Left lung (tissue), 4 donors: ENCODE measurements at regions not wholly inside any gene's neighbourhood (a gene's known extent, or its start where the extent isn't known, plus 50 kb on each side); places are given as distances from the start of the nearest gene placed in this dataset.
A peak's percentile ranks its signal among the peaks of the same experiment; 100 is the strongest.
"Not testable (repeated sequence)": the region's sequence is repeated elsewhere in the genome, so short reads cannot be mapped to it uniquely, and the experiment has no call there.

Experiments used
- ATAC-seq: fragments of 200-7000 bp; cut with Tn5 transposase; one replicate; pipeline ENCODE4 v1.9.1; 2020; ENCODE audit warnings: moderate library complexity
- DNase-seq, 4 donors: peaks; one replicate each; pipeline ENCODE4 v3.0.0-alpha.2; 2013 to 2020
- H3K27ac ChIP-seq, 2 donors: fragments of 200-600 bp; sonication (generic) in 1 of 2; one replicate each; pipeline versions ENCODE4 v1.5.0 to v1.8.0; 2020 to 2021
- H3K27me3 ChIP-seq, 2 donors: fragments of 200-600 bp; sonication (generic) in 1 of 2; one replicate each; pipeline versions ENCODE4 v1.5.0 to v1.8.0; 2020 to 2021
- H3K36me3 ChIP-seq, 2 donors: fragments of 200-600 bp; sonication (generic) in 1 of 2; one replicate each; pipeline versions ENCODE4 v1.5.0 to v1.8.0; 2020 to 2021
- H3K4me1 ChIP-seq, 2 donors: fragments of 200-600 bp; one replicate each; pipeline ENCODE4 v1.8.0; 2021
- H3K4me3 ChIP-seq, 2 donors: fragments of 200-600 bp; sonication (generic) in 1 of 2; one replicate each; pipeline versions ENCODE4 v1.5.0 to v1.8.0; 2020 to 2021; ENCODE audit warnings: mild to moderate bottlenecking in 1 of 2
- H3K9me3 ChIP-seq, 2 donors: fragments of 200-600 bp; sonication (generic) in 1 of 2; one replicate each; pipeline versions ENCODE4 v1.5.0 to v1.8.0; 2020 to 2021
- CTCF ChIP-seq, 2 donors: fragments of 200-600 bp; sonication (generic) in 1 of 2; IDR thresholded peaks; one replicate each; pipeline versions ENCODE4 v1.5.0 to v1.8.0; 2021; ENCODE audit warnings: antibody characterized with exemption in 2 of 2
- intact Hi-C, 2 donors: fragments of 100-400 bp; cut with DNase I; formaldehyde crosslinking; loops; one replicate each; pipeline versions ENCODE4 v1.11.2 to v1.14.2; 2022
- donor health status: DM: no; HTN: yes; CAD: no.
- donor health status: DM: no; HTN: no; CAD: no.

- Histone ChIP-seq H3K4me3 (no peak overlapping the region), H3K4me1 (no peaks in the 10 kb centered on the region), H3K36me3 (no peaks in the 10 kb centered on the region), H3K27me3 (no peaks in the 10 kb centered on the region), H3K9me3 (peaks cover 0 to 15% of the 10 kb centered on the region in 2 donors), H3K27ac (no peak overlapping the region)
- DNase-seq (no peak), ATAC-seq (no peak)
- intact Hi-C loops: no loop called here
- TF ChIP-seq CTCF (IDR thresholded peaks at IDR 0.05): no peak
Observed at GRCh38 chr11:23644443-23644842, 784.2 kb upstream of the CCDC179 start.

- H3K27ac ChIP-seq, H3K27me3 ChIP-seq, ATAC-seq, intact Hi-C loops, H3K4me3 ChIP-seq, H3K4me1 ChIP-seq, H3K36me3 ChIP-seq: not testable (repeated sequence)
- DNase-seq: peak in 1 of 4 donors; percentile 27
- H3K9me3 ChIP-seq: peaks cover 0 to 26% of the 10 kb centered on the region in 2 donors
Observed at GRCh38 chr11:23652336-23652735, 792.1 kb upstream of the CCDC179 start.

GRCh38 chr11:23653071-23653675 lies 792.9 kb upstream of the CCDC179 start:
- no peak overlapping the region for H3K4me3 ChIP-seq
- ATAC-seq (no peak), DNase-seq (peak in 1 of 4 donors; percentile 61)
- no peak for TF ChIP-seq CTCF (IDR thresholded peaks at IDR 0.05)
- H3K9me3 ChIP-seq: peaks cover 0 to 23% of the 10 kb centered on the region in 2 donors
- no peak overlapping the region for H3K27ac ChIP-seq
- H3K4me1 ChIP-seq: no peaks in the 10 kb centered on the region
- intact Hi-C loops: no loop called here
- no peaks in the 10 kb centered on the region for H3K36me3 ChIP-seq
- no peaks in the 10 kb centered on the region for H3K27me3 ChIP-seq

GRCh38 chr11:23668324-23668723 lies 808.0 kb upstream of the CCDC179 start:
- ATAC-seq: no peak
- Histone ChIP-seq H3K4me3 (no peak overlapping the region), H3K27me3 (no peaks in the 10 kb centered on the region), H3K36me3 (no peaks in the 10 kb centered on the region), H3K27ac (no peak overlapping the region), H3K4me1 (no peaks in the 10 kb centered on the region), H3K9me3 (peaks cover 0 to 2% of the 10 kb centered on the region in 2 donors)
- TF ChIP-seq CTCF (IDR thresholded peaks at IDR 0.05): no peak
- intact Hi-C loops: no loop called here
- DNase-seq: no peak

- H3K4me3 ChIP-seq: no peak overlapping the region
- no peaks in the 10 kb centered on the region for H3K36me3 ChIP-seq
- no peaks in the 10 kb centered on the region for H3K27me3 ChIP-seq
- no peak for DNase-seq
- H3K27ac ChIP-seq: no peak overlapping the region
- ATAC-seq: no peak
- H3K9me3 ChIP-seq: no peaks in the 10 kb centered on the region
- H3K4me1 ChIP-seq: no peaks in the 10 kb centered on the region
- no peak for TF ChIP-seq CTCF (IDR thresholded peaks at IDR 0.05)
- intact Hi-C loops: no loop called here
Observed at GRCh38 chr11:23673366-23673765, 813.1 kb upstream of the CCDC179 start.

GRCh38 chr11:23674866-23675265 lies 814.6 kb upstream of the CCDC179 start:
- no peak for DNase-seq
- H3K36me3 ChIP-seq: no peaks in the 10 kb centered on the region
- H3K27ac ChIP-seq: no peak overlapping the region
- H3K4me1 ChIP-seq: no peaks in the 10 kb centered on the region
- no peak for TF ChIP-seq CTCF (IDR thresholded peaks at IDR 0.05)
- no peak for ATAC-seq
- no peaks in the 10 kb centered on the region for H3K27me3 ChIP-seq
- no peak overlapping the region for H3K4me3 ChIP-seq
- intact Hi-C loops: no loop called here
- H3K9me3 ChIP-seq: no peaks in the 10 kb centered on the region
